B cell (primary cell): ENCODE measurements at regions not wholly inside any gene's neighbourhood (a gene's known extent, or its start where the extent isn't known, plus 50 kb on each side); places are given as distances from the start of the nearest gene placed in this dataset.

Experiments used
- ATAC-seq: fragments of 200-7000 bp; cut with Tn5 transposase; one replicate; pipeline ENCODE4 v1.10.0; 2021; ENCODE audit warnings: low read depth, mild to moderate bottlenecking, moderate number of reproducible peaks, moderate library complexity
- CTCF ChIA-PET: fragments of 350-600 bp; sonication (Branson Sonifier 250); formaldehyde crosslinking; loops from one replicate; lab custom pipeline; 2021; ENCODE audit warnings: antibody characterized with exemption, inconsistent platforms; lab: Charles Lee
- POLR2A ChIA-PET: fragments of 350-600 bp; sonication (Branson Sonifier 250); formaldehyde crosslinking; loops from one replicate; lab custom pipeline; 2021; ENCODE audit warnings: antibody characterized with exemption; lab: Charles Lee
- DNase-seq: peaks from one replicate; pipeline ENCODE4 v3.0.0; 2013
- H2AFZ ChIP-seq: 2 replicates; pipeline ENCODE4 v1.6.1; 2012; ENCODE audit warnings: mild to moderate bottlenecking, low read depth, low read length; ENCODE audit not compliant: insufficient read depth, poor library complexity, severe bottlenecking
- H3K27ac ChIP-seq, 2 donors: 1 replicate in 1 of 2; 2 replicates in 1 of 2; pipeline ENCODE4 v1.5.1; 2012 to 2013; ENCODE audit warnings: low read length in 2 of 2, mild to moderate bottlenecking in 2 of 2, moderate library complexity in 1 of 2
- H3K27me3 ChIP-seq, 4 experiments: fragments of 200-600 bp in 1 of 4; sonication (generic) in 1 of 4; replicated peaks in 1 of 4; 1 replicate in 2 of 4; 2 replicates in 2 of 4; pipeline versions ENCODE4 v1.6.1 to v1.7.0; 2013 to 2016; ENCODE audit warnings: low read length in 3 of 4, mild to moderate bottlenecking in 2 of 4, mixed read lengths in 1 of 4, moderate library complexity in 1 of 4; ENCODE audit not compliant: insufficient read depth in 4 of 4, control insufficient read depth in 3 of 4; ENCODE audit errors: control extremely low read depth in 1 of 4
- H3K36me3 ChIP-seq, 2 experiments: replicated peaks in 1 of 2; 1 replicate in 1 of 2; 2 replicates in 1 of 2; pipeline versions ENCODE4 v1.6.1 to v1.7.1; 2013; ENCODE audit warnings: low read length in 1 of 2; ENCODE audit not compliant: insufficient read depth in 2 of 2, control insufficient read depth in 1 of 2; ENCODE audit errors: control extremely low read depth in 1 of 2, extremely low read depth in 1 of 2
- H3K4me1 ChIP-seq, 2 donors: fragments of 200-600 bp in 1 of 2; sonication (generic) in 1 of 2; 1 replicate in 1 of 2; 2 replicates in 1 of 2; pipeline versions ENCODE4 v1.5.1 to v1.6.1; 2013 to 2017; ENCODE audit warnings: low read length in 2 of 2; ENCODE audit not compliant: control insufficient read depth in 2 of 2, insufficient read depth in 2 of 2
- H3K4me2 ChIP-seq: replicated peaks from 2 replicates; pipeline ENCODE3; 2012; ENCODE audit warnings: mild to moderate bottlenecking, low read depth, low read length; ENCODE audit not compliant: poor library complexity, severe bottlenecking
- H3K4me3 ChIP-seq, 5 experiments: fragments of 200-600 bp in 1 of 5; sonication (generic) in 1 of 5; 1 replicate in 3 of 5; 2 replicates in 2 of 5; pipeline versions ENCODE4 v1.5.1 to v1.7.0; 2011 to 2016; ENCODE audit warnings: low read length in 4 of 5, mild to moderate bottlenecking in 4 of 5, low read depth in 2 of 5, control low read depth in 1 of 5, moderate library complexity in 1 of 5; ENCODE audit not compliant: insufficient read depth in 1 of 5; ENCODE audit errors: control extremely low read depth in 1 of 5, extremely low read depth in 1 of 5
- H3K79me2 ChIP-seq: fragments of 200-600 bp; sonication (generic); one replicate; pipeline ENCODE4 v1.6.0; 2016; ENCODE audit warnings: low read length; ENCODE audit not compliant: control insufficient read depth, insufficient read depth
- H3K9ac ChIP-seq: fragments of 200-600 bp; sonication (generic); 2 replicates; pipeline ENCODE4 v1.6.1; 2017; ENCODE audit warnings: mild to moderate bottlenecking, low read length, moderate library complexity
- H3K9me3 ChIP-seq, 3 donors: one replicate each; pipeline versions ENCODE4 v1.6.1 to v1.7.1; 2013; ENCODE audit warnings: low read length in 2 of 3; ENCODE audit not compliant: control insufficient read depth in 2 of 3, insufficient read depth in 1 of 3; ENCODE audit errors: control extremely low read depth in 1 of 3
- H4K20me1 ChIP-seq: 2 replicates; pipeline ENCODE4 v1.6.0; 2012; ENCODE audit warnings: mild to moderate bottlenecking, low read length; ENCODE audit not compliant: insufficient read depth, control insufficient read depth, poor library complexity, severe bottlenecking
- H3K27ac Mint-ChIP-seq: one replicate; pipeline ENCODE4 v1.8.0; 2021; ENCODE audit warnings: mixed read lengths
- H3K27me3 Mint-ChIP-seq: one replicate; pipeline ENCODE4 v1.8.0; 2021; ENCODE audit warnings: mixed read lengths
- H3K4me1 Mint-ChIP-seq: one replicate; pipeline ENCODE4 v1.8.0; 2021; ENCODE audit warnings: mixed read lengths
- H3K4me3 Mint-ChIP-seq: one replicate; pipeline ENCODE4 v1.8.0; 2021; ENCODE audit warnings: mixed read lengths
- H3K9me3 Mint-ChIP-seq: one replicate; pipeline ENCODE4 v1.8.0; 2022; ENCODE audit warnings: mixed read lengths; ENCODE audit not compliant: insufficient read depth
- EZH2 ChIP-seq: IDR thresholded peaks from 2 replicates; pipeline ENCODE4 v1.6.1; 2012; ENCODE audit warnings: borderline replicate concordance, low read depth, mild to moderate bottlenecking, moderate library complexity, low read length; ENCODE audit not compliant: insufficient read depth, poor library complexity, severe bottlenecking
- WGBS: methylation state at CpG from one replicate; pipeline ENCODE4 v1.1.5; 2013; ENCODE audit warnings: missing lambda C conversion rate; ENCODE audit not compliant: insufficient coverage; 5-methylcytosine and 5-hydroxymethylcytosine counted together
- intact Hi-C: fragments of 100-400 bp; cut with micrococcal nuclease; formaldehyde crosslinking; loops from one replicate; pipeline ENCODE4 v1.10.0; 2022
- TF ChIP-seq, protein P1 (sequence below): fragments of 200-600 bp; IDR thresholded peaks from one replicate; pipeline ENCODE4 v1.8.0; 2022; ENCODE audit warnings: antibody characterized with exemption, mild to moderate bottlenecking

GRCh38 chr3:46141813-46142212 lies 66.3 kb downstream of the CCR1 start:
- ATAC-seq = no peak
- ChIA-PET POLR2A (no interaction called here), CTCF (interaction anchor here (0.7 kb wide), 1 partner anchor 236 kb away, joined by 3 read pairs; no protein-coding TSS in a partner anchor)
- intact Hi-C loops = no loop called here
- WGBS = 90% methylated on average over 7 of the region's 9 CpGs
- H3K79me2 ChIP-seq = no peaks in the 10 kb centered on the region
- no peaks in the 10 kb centered on the region for H3K9me3 Mint-ChIP-seq
- TF ChIP-seq, protein P1, sequence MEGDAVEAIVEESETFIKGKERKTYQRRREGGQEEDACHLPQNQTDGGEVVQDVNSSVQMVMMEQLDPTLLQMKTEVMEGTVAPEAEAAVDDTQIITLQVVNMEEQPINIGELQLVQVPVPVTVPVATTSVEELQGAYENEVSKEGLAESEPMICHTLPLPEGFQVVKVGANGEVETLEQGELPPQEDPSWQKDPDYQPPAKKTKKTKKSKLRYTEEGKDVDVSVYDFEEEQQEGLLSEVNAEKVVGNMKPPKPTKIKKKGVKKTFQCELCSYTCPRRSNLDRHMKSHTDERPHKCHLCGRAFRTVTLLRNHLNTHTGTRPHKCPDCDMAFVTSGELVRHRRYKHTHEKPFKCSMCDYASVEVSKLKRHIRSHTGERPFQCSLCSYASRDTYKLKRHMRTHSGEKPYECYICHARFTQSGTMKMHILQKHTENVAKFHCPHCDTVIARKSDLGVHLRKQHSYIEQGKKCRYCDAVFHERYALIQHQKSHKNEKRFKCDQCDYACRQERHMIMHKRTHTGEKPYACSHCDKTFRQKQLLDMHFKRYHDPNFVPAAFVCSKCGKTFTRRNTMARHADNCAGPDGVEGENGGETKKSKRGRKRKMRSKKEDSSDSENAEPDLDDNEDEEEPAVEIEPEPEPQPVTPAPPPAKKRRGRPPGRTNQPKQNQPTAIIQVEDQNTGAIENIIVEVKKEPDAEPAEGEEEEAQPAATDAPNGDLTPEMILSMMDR = no peak
- no peak for TF ChIP-seq EZH2
- no peak overlapping the region for H3K27ac Mint-ChIP-seq
- no peaks in the 10 kb centered on the region for H3K27me3 Mint-ChIP-seq
- no peaks in the 10 kb centered on the region for H3K36me3 ChIP-seq
- no peak for DNase-seq
- H3K9me3 ChIP-seq = peaks cover 0 to 3% (median 0%) of the 10 kb centered on the region in 3 donors
- no peak overlapping the region for H3K27ac ChIP-seq
- H3K4me1 ChIP-seq = peaks cover 3 to 7% of the 10 kb centered on the region in 2 donors
- H4K20me1 ChIP-seq = no peaks in the 10 kb centered on the region
- H3K4me1 Mint-ChIP-seq = peaks cover 8% of the 10 kb centered on the region
- H3K27me3 ChIP-seq = no peaks in the 10 kb centered on the region
- no peak overlapping the region for H2AFZ ChIP-seq
- no peak overlapping the region for H3K9ac ChIP-seq
- H3K4me3 Mint-ChIP-seq = no peak overlapping the region
- H3K4me3 ChIP-seq = no peak overlapping the region
- no peak overlapping the region for H3K4me2 ChIP-seq

- H3K27ac Mint-ChIP-seq = no peak overlapping the region
- CTCF ChIA-PET = no interaction called here
Measured at GRCh38 chr3:46138581-46138980, 69.5 kb downstream of the CCR1 start.

More at GRCh38 chr3:46138581-46138980, 69.5 kb downstream of the CCR1 start:
- no peak overlapping the region for H3K9ac ChIP-seq
- Mint-ChIP-seq H3K4me3 (no peak overlapping the region), H3K4me1 (no peaks in the 10 kb centered on the region), H3K27me3 (no peaks in the 10 kb centered on the region), H3K9me3 (no peaks in the 10 kb centered on the region)
- no peaks in the 10 kb centered on the region for H3K79me2 ChIP-seq
- H3K4me3 ChIP-seq = no peak overlapping the region
- TF ChIP-seq EZH2 = no peak
- TF ChIP-seq, protein P1 = no peak
- DNase-seq (no peak), ATAC-seq (no peak)
- H3K36me3 ChIP-seq = no peaks in the 10 kb centered on the region
- H3K4me1 ChIP-seq = no peaks in the 10 kb centered on the region
- no peak overlapping the region for H3K27ac ChIP-seq
- 80% methylated on average over 1 of the region's 3 CpGs for WGBS
- no peak overlapping the region for H2AFZ ChIP-seq
- peaks cover 0 to 3% (median 0%) of the 10 kb centered on the region in 3 donors for H3K9me3 ChIP-seq
- POLR2A ChIA-PET = no interaction called here
- no peak overlapping the region for H3K4me2 ChIP-seq
- no peaks in the 10 kb centered on the region for H4K20me1 ChIP-seq
- intact Hi-C loops = no loop called here
- H3K27me3 ChIP-seq = no peaks in the 10 kb centered on the region
